Activated T-cell treated with anti-CD3 and anti-CD28 coated beads, Interleukin-2, amount 50 U/mL, for 24 hours (primary cell): ENCODE measurements at regions not wholly inside any gene's neighbourhood (a gene's known extent, or its start where the extent isn't known, plus 50 kb on each side); places are given as distances from the start of the nearest gene placed in this dataset.

Source experiments
- DNase-seq: peaks from one replicate; pipeline ENCODE4 v3.0.0-alpha.2; 2020
- H3K27ac Mint-ChIP-seq: 2 replicates; pipeline ENCODE4 v1.8.0; 2020; ENCODE audit warnings: mild to moderate bottlenecking, mixed read lengths
- H3K27me3 Mint-ChIP-seq: 2 replicates; pipeline ENCODE4 v1.8.0; 2020; ENCODE audit warnings: mixed read lengths
- H3K36me3 Mint-ChIP-seq: 2 replicates; pipeline ENCODE4 v1.8.0; 2020; ENCODE audit warnings: low read depth, mixed read lengths
- H3K4me1 Mint-ChIP-seq: 2 replicates; pipeline ENCODE4 v1.8.0; 2020; ENCODE audit warnings: low read depth, mixed read lengths
- H3K4me3 Mint-ChIP-seq: 2 replicates; pipeline ENCODE4 v1.8.0; 2020; ENCODE audit warnings: mild to moderate bottlenecking, moderate library complexity, mixed read lengths
- H3K9me3 Mint-ChIP-seq: 2 replicates; pipeline ENCODE4 v1.8.0; 2020; ENCODE audit warnings: mixed read lengths

DNA sequence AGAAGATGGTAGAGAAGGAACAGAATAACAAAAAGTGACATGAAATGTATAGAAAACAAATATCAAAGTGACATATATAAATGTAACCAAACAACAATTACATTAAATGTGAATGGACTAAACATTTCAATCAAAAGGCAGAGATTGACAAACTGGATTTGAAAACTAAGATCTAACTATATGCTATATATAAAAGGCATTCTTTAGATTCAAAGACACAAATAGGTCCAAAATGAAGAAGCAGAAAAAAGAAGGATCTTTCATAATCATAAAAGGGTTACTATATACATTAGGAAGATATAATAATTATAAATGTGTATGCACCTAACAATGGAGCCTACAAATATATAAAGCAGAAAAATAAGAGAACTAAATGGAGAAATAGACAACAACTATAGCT, 183.7 kb downstream of the METTL4 start:
- no peak for DNase-seq
- H3K27ac Mint-ChIP-seq = no peak overlapping the region
- no peaks in the 10 kb centered on the region for H3K4me1 Mint-ChIP-seq
- peaks cover 10% of the 10 kb centered on the region for H3K9me3 Mint-ChIP-seq
- peaks cover 3% of the 10 kb centered on the region for H3K27me3 Mint-ChIP-seq
- no peaks in the 10 kb centered on the region for H3K36me3 Mint-ChIP-seq
- H3K4me3 Mint-ChIP-seq = no peak overlapping the region

DNA sequence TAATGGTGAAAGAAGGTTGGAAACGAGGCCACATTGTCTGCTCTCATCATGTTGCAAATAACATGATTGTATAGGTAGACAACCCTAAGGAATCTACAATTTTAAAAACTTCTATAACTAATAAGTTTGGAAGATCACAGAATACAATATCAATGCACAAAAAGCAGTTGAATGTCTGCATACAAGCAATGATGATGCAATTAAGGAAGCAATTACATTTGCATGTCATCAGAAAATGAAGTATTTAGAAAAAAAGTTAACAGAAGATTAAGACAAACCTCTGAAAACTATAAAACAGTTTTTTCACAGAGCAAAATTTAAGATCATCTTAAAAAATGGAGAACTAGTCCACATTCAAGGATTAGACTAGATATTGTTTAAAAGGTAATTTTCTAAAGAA, 181.1 kb downstream of the METTL4 start:
- Mint-ChIP-seq H3K9me3 (peaks cover 10% of the 10 kb centered on the region), H3K4me1 (no peaks in the 10 kb centered on the region), H3K27me3 (peaks cover 10% of the 10 kb centered on the region), H3K4me3 (no peak overlapping the region), H3K36me3 (no peaks in the 10 kb centered on the region), H3K27ac (no peak overlapping the region)
- no peak for DNase-seq

DNA sequence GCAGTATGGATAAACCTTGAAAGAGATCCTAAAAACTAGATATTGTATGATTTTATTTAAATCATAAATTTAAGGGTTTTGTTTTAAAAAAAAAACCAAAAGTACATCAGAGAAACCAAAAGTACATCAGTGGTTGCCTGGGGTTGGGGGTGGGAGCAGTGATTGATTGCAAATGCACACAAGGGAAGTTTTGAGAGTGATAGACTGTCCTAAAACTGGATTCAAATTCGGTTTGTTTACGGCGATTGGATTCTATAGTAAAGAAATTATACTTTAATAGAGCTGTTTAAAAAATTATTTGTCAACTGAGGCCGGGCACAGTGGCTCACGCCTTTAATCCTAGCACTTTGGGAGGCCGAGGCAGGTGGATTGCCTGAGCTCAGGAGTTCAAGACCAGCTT, 179.8 kb downstream of the METTL4 start:
- Mint-ChIP-seq H3K4me1 (no peaks in the 10 kb centered on the region), H3K9me3 (peaks cover 5% of the 10 kb centered on the region), H3K4me3 (no peak overlapping the region), H3K36me3 (no peaks in the 10 kb centered on the region), H3K27me3 (peaks cover 12% of the 10 kb centered on the region), H3K27ac (no peak overlapping the region)
- no peak for DNase-seq

DNA sequence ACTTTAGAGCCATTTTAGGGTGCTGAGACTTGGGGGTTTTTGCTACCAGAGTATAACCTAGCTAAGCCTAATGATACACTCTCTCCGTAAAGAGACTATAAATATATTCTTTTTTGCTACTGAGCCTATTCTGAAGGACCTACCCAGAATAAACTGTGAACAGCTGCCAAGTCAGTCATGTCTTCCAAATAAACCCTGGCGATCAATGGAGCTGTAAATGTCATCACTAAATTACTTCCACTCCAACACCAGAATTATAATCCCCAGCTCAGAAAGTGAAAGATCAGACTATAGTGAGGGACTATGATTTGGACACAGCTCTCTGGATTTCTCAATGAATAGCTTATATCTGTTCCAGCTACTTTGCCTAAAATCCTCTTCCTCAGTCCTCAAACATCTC, 178.9 kb downstream of the METTL4 start:
- H3K27me3 Mint-ChIP-seq = peaks cover 12% of the 10 kb centered on the region
- H3K36me3 Mint-ChIP-seq = no peaks in the 10 kb centered on the region
- H3K27ac Mint-ChIP-seq = no peak overlapping the region
- H3K4me3 Mint-ChIP-seq = no peak overlapping the region
- DNase-seq = no peak
- H3K4me1 Mint-ChIP-seq = no peaks in the 10 kb centered on the region
- peaks cover 2% of the 10 kb centered on the region for H3K9me3 Mint-ChIP-seq

DNA sequence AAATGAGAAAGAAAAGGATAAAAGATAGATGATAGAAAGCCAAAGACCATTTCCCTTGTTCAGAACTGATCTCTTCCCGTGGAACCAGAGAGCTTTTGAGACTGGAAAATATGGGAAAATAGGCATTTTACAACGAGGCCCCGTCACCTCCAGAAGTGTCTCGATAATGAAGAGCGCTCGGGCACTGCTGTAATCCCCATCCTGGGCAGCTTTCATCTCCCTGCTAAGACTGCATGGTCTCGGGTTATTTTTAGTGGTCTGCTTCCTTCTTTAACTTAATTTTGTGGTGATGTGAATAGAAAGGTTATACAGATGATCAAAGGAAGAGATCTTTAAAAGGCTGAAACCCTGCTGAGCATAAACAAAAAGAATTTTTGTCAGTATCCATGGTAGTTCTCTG, 176.6 kb downstream of the METTL4 start:
- H3K9me3 Mint-ChIP-seq = no peaks in the 10 kb centered on the region
- no peak overlapping the region for H3K27ac Mint-ChIP-seq
- no peaks in the 10 kb centered on the region for H3K4me1 Mint-ChIP-seq
- H3K27me3 Mint-ChIP-seq = peaks cover 15% of the 10 kb centered on the region
- no peaks in the 10 kb centered on the region for H3K36me3 Mint-ChIP-seq
- no peak overlapping the region for H3K4me3 Mint-ChIP-seq
- DNase-seq = no peak

DNA sequence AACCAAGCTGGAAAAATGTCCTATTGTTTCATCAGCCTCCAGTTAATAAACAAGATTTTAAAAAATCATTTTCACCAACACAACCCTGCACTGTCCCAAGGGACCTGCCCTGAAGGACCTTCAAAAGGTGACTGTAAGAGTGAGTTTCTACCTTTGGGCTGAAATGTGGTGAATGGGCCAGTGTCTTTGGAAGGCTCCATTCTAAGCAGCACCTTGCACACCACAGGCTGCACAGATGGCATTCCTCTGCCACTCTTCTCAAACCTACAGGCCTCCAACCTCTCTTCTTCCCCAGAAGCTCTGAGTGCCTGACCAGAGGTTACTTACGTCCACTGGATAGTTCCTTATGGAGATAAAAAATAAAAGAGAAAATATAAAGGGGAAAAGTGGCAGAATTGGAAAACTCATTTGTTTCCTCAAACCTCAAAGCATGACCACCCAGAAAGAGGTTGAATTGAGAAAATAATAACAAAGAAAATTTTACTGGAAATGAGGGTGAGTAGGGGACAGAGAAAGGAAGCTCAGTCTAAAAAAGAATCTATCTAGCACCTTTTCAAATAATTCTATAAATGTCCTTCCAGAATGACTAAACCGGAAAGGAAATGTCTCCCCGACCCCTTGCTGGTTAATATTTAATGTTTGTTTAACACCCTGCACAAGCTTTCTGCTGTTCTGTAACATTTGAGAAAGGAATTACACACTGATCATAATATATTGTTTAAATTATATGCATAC, 175.7 kb downstream of the METTL4 start:
- H3K27ac Mint-ChIP-seq = no peak overlapping the region
- H3K4me3 Mint-ChIP-seq = no peak overlapping the region
- H3K9me3 Mint-ChIP-seq = no peaks in the 10 kb centered on the region
- no peaks in the 10 kb centered on the region for H3K4me1 Mint-ChIP-seq
- H3K36me3 Mint-ChIP-seq = no peaks in the 10 kb centered on the region
- peaks cover 15% of the 10 kb centered on the region for H3K27me3 Mint-ChIP-seq
- no peak for DNase-seq

DNA sequence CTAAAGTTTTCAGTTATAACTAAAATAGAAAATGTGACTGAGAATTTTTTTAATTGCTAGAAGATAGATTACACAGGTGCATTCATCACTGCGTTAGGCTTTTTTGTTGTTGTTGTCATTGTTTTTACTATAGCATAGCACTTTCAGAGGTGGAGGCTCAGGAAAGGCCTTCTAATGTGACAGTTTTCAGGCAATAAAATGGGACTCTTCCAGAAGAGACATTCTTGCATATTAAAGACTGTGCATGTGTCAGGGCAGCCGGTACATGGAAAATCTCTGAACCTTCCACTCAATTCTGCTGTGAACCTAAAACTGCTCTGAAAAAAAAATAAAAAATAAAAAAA, 175.2 kb downstream of the METTL4 start:
- H3K27me3 Mint-ChIP-seq = peaks cover 15% of the 10 kb centered on the region
- H3K27ac Mint-ChIP-seq = no peak overlapping the region
- DNase-seq = no peak
- no peak overlapping the region for H3K4me3 Mint-ChIP-seq
- H3K4me1 Mint-ChIP-seq = no peaks in the 10 kb centered on the region
- H3K9me3 Mint-ChIP-seq = no peaks in the 10 kb centered on the region
- H3K36me3 Mint-ChIP-seq = no peaks in the 10 kb centered on the region

DNA sequence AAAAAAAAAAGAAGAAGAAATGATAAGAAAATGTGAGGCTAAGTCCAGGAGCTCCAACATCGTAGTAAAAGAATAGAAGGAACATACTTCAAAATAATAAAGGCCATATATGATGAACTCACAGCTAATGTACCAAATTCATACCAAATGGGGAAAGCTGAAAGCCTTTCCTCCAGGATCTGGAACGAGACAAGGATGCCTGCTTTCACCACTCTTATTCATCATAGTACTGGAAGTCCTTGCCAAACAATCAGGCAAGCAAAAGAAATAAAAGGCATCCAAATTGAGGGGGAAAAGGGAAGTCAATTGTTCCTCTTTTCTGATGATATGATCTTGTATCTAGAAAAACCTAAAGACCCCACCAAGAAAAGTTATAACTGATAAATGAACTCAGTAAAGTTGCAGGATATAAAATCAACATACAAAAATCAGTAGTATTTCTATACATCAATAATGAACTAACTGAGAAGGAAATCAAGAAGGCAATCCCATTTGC, 170.6 kb downstream of the METTL4 start:
- H3K4me1 Mint-ChIP-seq = no peaks in the 10 kb centered on the region
- no peak overlapping the region for H3K4me3 Mint-ChIP-seq
- H3K9me3 Mint-ChIP-seq = no peaks in the 10 kb centered on the region
- H3K36me3 Mint-ChIP-seq = no peaks in the 10 kb centered on the region
- H3K27ac Mint-ChIP-seq = no peak overlapping the region
- H3K27me3 Mint-ChIP-seq = peaks cover 3% of the 10 kb centered on the region
- DNase-seq = no peak

DNA sequence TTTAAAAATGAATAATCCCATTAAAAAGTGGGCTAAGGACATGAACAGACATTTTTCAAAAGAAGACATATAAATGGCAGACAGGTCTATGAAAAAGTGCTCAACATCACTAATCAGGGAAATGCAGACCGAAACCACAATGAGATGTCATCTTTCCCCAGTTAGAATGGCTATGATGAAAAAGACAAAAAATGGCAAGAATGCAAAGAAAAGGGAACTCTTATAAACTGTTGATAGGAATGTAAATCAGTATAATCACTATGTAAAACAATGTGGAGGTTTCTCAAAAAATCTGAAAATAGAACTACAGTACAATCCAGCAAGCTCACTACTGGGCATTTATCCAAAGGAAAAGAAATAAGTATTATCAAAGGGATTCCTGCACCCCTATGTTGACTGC, 169.2 kb downstream of the METTL4 start:
- no peak for DNase-seq
- H3K27ac Mint-ChIP-seq = no peak overlapping the region
- no peaks in the 10 kb centered on the region for H3K9me3 Mint-ChIP-seq
- H3K4me3 Mint-ChIP-seq = no peak overlapping the region
- no peaks in the 10 kb centered on the region for H3K4me1 Mint-ChIP-seq
- H3K27me3 Mint-ChIP-seq = peaks cover 3% of the 10 kb centered on the region
- H3K36me3 Mint-ChIP-seq = no peaks in the 10 kb centered on the region

DNA sequence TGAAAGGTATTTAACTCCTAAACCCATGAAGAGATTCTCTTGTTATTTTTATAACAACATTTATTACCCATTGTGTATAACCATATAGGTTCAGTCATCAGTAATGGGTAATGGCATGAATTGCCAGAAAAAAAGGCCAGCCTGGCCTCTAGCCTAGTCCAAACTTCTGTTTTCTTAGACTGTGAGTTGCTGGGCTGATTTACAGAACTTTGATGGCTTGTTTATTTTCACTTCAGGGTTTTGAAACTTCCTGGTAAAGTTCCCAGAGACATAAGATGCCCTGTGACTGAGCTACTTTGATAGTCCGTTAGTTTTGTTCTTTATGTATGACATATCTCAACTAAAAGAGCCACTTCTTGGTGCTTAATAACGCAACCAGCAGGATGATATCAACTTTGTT, 164.8 kb downstream of the METTL4 start:
- Mint-ChIP-seq H3K27ac (no peak overlapping the region), H3K27me3 (peaks cover 5% of the 10 kb centered on the region), H3K4me1 (no peaks in the 10 kb centered on the region), H3K9me3 (no peaks in the 10 kb centered on the region), H3K36me3 (no peaks in the 10 kb centered on the region), H3K4me3 (no peak overlapping the region)
- DNase-seq = no peak

DNA sequence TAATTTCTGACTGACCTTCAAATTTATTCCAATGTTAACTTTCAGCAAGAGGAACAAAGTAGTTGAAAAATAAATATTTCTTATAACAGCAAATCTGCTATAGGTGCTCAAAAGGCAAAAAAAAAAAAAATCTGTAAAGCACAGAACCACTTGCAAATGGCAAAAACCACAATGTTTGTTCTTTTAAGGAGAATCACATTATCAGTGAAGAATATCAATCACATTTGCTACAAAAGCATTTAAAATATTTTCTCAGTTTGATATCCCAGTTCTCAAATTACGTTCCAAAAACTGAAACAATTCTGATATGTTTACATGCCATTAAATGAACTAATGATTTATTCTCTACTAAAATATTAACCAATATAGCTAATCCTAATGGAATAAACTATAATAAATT, 163.3 kb downstream of the METTL4 start:
- Mint-ChIP-seq H3K36me3 (no peaks in the 10 kb centered on the region), H3K4me1 (no peaks in the 10 kb centered on the region), H3K4me3 (no peak overlapping the region), H3K27ac (no peak overlapping the region), H3K27me3 (peaks cover 7% of the 10 kb centered on the region), H3K9me3 (no peaks in the 10 kb centered on the region)
- no peak for DNase-seq

DNA sequence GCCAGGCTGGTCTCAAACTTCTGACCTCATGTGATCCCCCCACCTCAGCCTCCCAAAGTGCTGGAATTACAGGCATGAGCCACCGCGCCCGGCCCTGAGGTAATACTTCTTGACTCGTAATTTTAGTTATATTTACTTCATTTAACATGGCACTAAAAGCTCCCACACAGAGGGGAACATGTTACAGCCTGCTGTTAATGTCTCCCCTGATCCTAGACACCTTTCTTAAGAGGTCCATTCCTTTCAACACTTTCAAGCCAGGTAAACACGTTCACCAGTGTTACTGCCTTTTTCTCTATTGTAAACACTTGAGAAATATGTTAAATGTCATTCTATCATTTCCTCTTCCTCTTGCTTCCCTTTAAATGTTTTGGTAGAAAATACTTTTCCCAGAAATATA, 161.4 kb downstream of the METTL4 start:
- H3K4me1 Mint-ChIP-seq = no peaks in the 10 kb centered on the region
- H3K9me3 Mint-ChIP-seq = no peaks in the 10 kb centered on the region
- H3K27ac Mint-ChIP-seq = no peak overlapping the region
- no peak overlapping the region for H3K4me3 Mint-ChIP-seq
- DNase-seq = no peak
- no peaks in the 10 kb centered on the region for H3K36me3 Mint-ChIP-seq
- peaks cover 9% of the 10 kb centered on the region for H3K27me3 Mint-ChIP-seq

DNA sequence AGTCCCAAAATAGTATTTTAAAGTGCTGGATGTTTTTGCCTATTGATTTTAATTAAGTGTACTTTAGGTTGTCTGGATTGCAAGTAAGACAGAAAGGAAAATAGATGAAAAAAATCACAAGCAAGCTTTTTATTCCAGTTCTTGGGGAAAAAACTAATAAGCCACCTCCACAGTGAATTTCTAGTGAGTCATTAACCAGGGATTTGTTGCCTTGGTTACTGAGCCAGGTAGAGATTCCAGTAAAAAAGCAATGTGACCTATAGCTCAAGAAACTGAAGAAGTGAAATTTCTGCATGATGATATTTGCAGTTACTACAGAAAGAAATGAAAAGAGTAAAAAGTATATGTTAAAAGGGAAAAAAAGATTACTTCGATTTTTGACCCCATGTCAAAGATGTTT, 160.6 kb downstream of the METTL4 start:
- Mint-ChIP-seq H3K27ac (no peak overlapping the region), H3K27me3 (peaks cover 9% of the 10 kb centered on the region), H3K4me1 (no peaks in the 10 kb centered on the region), H3K4me3 (no peak overlapping the region), H3K36me3 (no peaks in the 10 kb centered on the region), H3K9me3 (no peaks in the 10 kb centered on the region)
- no peak for DNase-seq

DNA sequence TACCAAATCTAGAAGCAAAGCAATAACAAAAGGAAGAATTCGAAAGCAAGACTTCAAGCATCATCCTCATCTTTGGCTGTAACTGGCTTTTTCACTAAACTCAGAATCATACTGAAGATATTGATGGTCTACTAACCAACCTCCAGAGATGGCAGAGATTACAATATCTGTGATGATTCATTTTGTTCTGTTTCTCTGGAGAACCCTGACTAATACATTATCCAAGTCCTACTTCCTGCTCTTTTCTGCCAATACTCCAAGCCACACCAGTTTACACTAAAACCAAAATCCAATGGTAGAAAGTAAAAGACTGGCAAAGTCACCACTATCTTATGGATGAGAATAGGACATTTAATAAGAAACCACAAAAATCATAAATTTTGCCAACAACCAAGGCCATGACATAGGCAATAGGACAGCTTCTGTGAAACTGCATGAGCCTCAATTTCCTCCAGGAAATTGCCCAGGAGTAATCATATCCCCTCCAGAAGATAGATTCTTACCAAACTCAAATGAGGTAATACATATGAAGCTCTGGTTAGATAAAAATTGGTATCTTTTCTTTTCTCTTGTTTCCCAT, 159.8 kb downstream of the METTL4 start:
- H3K4me3 Mint-ChIP-seq = no peak overlapping the region
- H3K9me3 Mint-ChIP-seq = no peaks in the 10 kb centered on the region
- H3K36me3 Mint-ChIP-seq = no peaks in the 10 kb centered on the region
- peaks cover 11% of the 10 kb centered on the region for H3K27me3 Mint-ChIP-seq
- no peak for DNase-seq
- H3K4me1 Mint-ChIP-seq = no peaks in the 10 kb centered on the region
- H3K27ac Mint-ChIP-seq = no peak overlapping the region

DNA sequence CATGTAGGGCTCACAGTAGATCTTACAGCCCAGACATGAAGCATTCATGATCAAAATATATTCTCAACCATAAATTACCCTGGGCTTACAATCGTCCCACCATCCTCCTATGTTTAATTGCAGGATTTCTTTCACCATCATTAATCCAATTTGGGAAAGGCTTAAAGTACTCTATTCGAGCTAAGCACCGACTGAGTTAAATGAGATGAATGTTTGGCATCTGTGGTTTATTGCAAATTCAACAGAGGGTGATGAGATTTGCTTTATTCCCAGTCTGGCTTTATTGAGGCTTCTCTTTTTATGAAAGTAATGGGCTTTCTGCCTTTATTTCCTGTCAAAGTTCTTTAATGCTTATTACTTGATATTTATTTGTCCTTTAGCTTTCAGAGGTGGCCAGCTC, 159.0 kb downstream of the METTL4 start:
- Mint-ChIP-seq H3K36me3 (no peaks in the 10 kb centered on the region), H3K4me1 (no peaks in the 10 kb centered on the region), H3K27ac (no peak overlapping the region), H3K4me3 (no peak overlapping the region), H3K27me3 (peaks cover 13% of the 10 kb centered on the region), H3K9me3 (no peaks in the 10 kb centered on the region)
- no peak for DNase-seq
